Posterior vena cava (tissue), 2 donors: ENCODE measurements at regions not wholly inside any gene's neighbourhood (a gene's known extent, or its start where the extent isn't known, plus 50 kb on each side); places are given as distances from the start of the nearest gene placed in this dataset.

Source experiments
- DNase-seq: peaks from one replicate; pipeline ENCODE4 v3.0.0-alpha.2; 2020; ENCODE audit warnings: low spot score
- intact Hi-C, 2 donors: fragments of 100-400 bp; cut with DNase I; formaldehyde crosslinking; loops; one replicate each; pipeline versions ENCODE4 v1.14.1 to v1.14.2; 2022 to 2023
- donor health status: DM: yes; HTN: yes; CAD: no.
- donor health status: DM: yes; HTN: yes; CAD: no.

- no peak for DNase-seq
These were observed 1569.4 kb downstream of the PCDH9 start for GRCh38 chr13:65660731-65661130.

GRCh38 chr13:65656740-65657329 lies 1573.3 kb downstream of the PCDH9 start:
- intact Hi-C loops: no loop called here

More at GRCh38 chr13:65660731-65661130, 1569.4 kb downstream of the PCDH9 start:
- intact Hi-C loops: no loop called here

DNA sequence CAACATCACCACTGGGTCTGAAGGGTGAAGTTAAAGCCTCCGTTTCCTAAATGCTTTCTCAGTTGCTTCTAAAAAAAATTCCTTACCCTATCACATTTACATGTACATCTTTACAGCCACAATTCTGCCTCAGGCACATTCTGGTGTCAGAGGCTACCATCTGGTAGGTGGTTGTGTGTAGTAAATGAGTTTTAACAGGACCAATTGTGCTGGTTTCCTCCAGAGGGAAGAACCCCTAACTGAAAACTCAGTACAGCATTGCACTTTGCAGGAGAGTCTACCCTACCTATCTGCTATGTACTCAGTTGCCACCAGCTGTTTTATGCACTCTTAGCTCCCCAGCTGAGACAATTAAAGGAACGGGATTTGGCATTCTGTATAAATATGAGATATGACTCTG lies 1576.5 kb downstream of the PCDH9 start:
- no peak for DNase-seq
- intact Hi-C loops: no loop called here

More at GRCh38 chr13:65656740-65657329, 1573.3 kb downstream of the PCDH9 start:
- no peak for DNase-seq

- no peak for DNase-seq
- intact Hi-C loops: no loop called here
These were observed 1579.8 kb downstream of the PCDH9 start for GRCh38 chr13:65650321-65650720.

GRCh38 chr13:65642996-65643395 lies 1587.1 kb downstream of the PCDH9 start:
- intact Hi-C loops: no loop called here
- no peak for DNase-seq

GRCh38 chr13:65642301-65642700 lies 1587.8 kb downstream of the PCDH9 start:
- no peak for DNase-seq
- intact Hi-C loops: no loop called here

DNA sequence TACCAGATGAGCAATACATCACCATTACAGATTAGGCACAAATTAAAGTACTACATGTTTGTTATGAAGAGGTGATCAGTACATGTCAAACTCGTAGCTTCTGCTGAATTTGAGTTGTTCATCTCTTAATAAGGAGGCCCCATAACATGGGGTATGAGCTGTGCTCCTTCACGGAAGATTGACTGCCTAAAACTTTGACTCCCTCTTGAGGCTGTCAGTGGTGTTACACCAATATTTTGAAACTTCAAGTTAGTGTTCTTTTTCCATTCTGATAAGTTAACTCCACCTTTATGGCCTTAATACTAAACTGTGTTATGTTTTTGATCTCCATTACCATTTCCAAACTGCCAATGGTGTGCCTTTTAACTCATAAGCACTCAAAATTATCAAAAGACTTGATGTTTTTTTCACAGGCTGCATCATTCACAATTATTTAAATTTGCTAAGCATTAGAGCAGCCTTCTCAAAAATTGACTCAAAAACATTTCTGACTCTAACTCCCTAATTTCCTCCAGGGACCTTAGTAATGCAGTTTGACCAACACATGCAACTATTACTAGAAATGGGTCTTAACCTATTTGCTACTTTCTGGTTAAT lies 1591.5 kb downstream of the PCDH9 start:
- DNase-seq: no peak
- intact Hi-C loops: no loop called here

DNA sequence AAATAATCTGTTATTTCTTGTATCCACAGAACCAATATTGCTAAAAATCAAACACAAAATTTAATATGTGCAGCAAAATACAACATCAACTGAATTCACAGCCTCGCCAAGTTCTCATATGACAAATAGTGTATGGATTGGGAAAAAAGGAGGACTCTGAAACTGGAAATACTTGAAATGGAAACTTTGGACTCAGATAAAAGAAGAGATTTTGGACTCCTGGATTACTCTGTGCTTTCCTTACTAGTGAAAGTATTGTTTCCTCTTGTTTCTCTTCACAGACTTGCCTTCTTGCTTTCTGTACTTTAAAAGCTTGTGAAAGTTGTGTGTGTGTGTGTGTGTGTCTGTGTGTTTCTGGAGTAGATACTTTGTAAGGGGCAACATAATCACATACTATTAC lies 1596.3 kb downstream of the PCDH9 start:
- no peak for DNase-seq

GRCh38 chr13:65631078-65631477 lies 1599.1 kb downstream of the PCDH9 start:
- intact Hi-C loops: no loop called here
- DNase-seq: no peak

More for the DNA sequence above, 1596.3 kb downstream of the PCDH9 start:
- intact Hi-C loops: no loop called here

- DNase-seq: no peak
- intact Hi-C loops: no loop called here
These were observed 1600.2 kb downstream of the PCDH9 start for GRCh38 chr13:65629926-65630325.

DNA sequence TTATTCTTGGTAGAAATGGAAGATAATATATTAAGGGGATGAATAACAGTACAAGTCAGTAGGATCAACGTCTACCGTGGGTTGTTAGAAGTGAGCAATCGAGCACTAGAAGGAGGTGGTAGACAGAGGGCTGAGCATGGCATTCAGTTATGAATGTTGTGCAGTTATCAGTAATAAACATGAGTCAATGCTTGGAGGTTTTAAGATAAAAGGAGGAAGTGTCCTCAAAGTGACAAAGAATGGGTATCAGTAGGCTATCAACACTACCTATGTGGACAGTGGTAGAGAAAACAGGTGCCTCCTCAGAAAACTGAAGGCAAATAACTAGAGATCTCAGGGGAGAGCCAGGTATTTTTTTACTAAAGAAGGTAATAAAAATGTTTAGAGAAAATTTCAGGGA lies 1607.0 kb downstream of the PCDH9 start:
- intact Hi-C loops: no loop called here
- no peak for DNase-seq

DNA sequence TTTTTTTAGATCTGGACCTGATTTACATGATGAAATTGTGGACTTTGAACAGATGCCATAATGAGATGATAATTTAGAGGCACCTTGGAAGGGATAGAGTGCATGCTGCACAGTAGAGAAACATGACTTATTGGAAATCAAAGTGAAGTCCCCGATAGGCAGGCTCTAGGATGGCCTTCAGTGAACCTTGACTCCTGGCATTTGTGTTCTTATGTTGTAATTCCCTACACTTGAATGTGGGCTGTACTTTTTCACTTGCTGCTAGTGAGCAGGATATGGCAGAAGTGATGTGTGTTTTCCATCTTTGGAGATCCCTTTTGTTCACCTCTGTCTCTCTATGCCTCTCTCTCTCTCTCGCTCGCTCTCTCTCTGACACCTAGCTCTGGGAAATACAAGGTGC lies 1614.6 kb downstream of the PCDH9 start:
- no peak for DNase-seq
- intact Hi-C loops: loop anchor here in 1 of 2 donors (5.0 kb wide), 1 partner anchor 312 kb away; no protein-coding TSS in a partner anchor

GRCh38 chr13:65613004-65613403 lies 1617.1 kb downstream of the PCDH9 start:
- intact Hi-C loops: no loop called here
- DNase-seq: no peak

DNA sequence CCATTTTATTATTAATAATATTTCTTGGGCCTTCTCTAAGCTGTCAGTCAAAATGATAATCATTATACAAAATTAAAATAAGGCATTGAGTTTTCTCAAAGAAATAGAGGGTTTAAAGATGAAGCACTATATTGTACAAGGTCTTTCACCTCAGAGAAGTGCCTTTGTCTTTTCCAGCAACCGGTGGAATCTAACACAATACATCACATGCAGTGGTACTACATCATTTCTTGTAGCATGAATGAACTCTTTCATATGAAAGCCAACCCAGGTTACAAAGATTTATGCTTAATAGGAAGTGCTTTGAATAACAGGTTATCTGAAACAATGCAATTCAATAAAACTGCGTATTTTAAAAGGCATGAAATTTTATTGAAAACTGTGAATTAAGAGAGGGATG lies 1620.8 kb downstream of the PCDH9 start:
- intact Hi-C loops: no loop called here
- no peak for DNase-seq

DNA sequence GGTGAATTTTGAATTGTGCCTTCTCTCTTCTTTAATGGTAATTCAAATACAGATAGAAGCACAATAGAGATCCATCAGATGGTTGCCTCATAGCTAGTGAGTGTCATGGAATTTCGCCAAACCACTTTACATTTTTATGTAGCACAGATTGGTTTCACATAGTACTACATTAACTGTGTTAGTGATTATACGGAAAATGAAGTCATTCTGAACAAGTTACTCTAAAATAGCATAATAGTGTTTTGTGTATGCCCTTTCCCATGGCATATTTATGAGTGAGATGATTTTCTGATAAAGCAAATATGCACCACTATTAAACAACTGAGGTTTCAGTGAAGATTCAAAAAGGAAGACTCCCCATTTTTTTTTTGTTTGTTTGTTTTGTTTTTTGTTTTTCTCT lies 1623.5 kb downstream of the PCDH9 start:
- DNase-seq: no peak
- intact Hi-C loops: no loop called here

DNA sequence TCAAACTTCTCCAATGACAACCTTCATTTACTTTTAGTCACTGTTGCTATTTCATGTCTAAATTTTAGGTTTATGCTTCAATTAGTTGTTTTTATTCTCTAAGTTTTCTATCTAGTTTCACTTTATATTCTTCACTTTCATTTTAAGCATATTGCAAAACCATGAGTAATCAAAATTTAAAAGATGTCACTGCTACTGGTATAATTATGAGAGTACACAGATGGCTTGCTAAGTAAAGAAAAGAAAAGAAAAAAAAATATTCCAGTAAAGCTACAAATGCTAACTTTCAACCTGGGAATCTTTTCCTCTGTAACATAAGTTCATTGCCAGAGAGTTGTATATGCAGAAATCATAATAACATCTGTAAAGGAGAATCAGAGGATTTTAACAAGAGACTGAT lies 1624.7 kb downstream of the PCDH9 start:
- no peak for DNase-seq
- intact Hi-C loops: no loop called here

- intact Hi-C loops: no loop called here
These were observed 1627.0 kb downstream of the PCDH9 start for GRCh38 chr13:65603160-65603559.

GRCh38 chr13:65601855-65602254 lies 1628.3 kb downstream of the PCDH9 start:
- intact Hi-C loops: no loop called here
- no peak for DNase-seq

More at GRCh38 chr13:65603160-65603559, 1627.0 kb downstream of the PCDH9 start:
- no peak for DNase-seq

- intact Hi-C loops: no loop called here
- no peak for DNase-seq
These were observed 1629.4 kb downstream of the PCDH9 start for GRCh38 chr13:65600702-65601101.

DNA sequence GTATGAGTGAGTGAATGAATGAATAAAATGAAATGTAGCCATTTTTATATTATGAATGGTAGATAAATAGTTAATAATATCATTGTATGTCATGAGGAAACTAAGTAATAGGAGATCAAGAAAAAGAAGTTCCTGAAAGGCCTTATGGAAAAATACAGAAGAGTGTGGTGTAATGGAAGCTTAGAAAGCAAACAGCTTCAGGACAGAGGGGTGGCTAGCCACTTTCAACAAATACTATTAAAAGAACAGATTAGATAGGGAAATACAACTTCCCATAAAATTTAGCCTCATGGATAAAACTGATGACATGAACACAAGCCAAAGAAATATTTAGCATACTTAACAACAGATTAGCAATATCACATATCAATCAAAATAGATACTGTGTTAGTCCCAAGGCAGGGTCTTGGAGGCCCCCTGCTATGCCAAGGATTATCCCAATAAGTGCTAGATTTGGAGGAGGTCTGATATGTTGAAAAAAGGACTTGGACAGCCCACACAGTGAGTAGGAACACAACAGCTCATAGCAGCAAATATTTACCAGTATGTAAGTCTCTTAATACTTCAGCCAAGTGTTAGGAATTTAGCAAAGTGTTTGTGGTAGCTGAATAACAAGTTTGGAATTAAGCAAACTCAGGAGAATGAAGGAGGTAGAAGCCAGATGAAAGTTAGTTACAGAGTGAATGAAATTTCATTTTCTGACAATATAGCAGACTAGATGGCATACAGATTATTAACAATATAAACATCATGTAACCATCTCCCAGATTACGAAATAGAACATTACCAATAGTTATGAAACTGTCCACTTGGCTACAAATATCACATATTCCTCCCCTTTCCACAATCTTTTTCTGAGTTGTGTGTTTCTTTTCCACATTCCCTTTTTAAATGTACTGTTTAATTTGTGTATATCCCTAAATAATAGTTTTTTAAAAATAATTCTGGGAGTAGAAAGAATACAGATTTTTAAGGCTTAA lies 1632.0 kb downstream of the PCDH9 start:
- no peak for DNase-seq
- intact Hi-C loops: no loop called here
